GOT3 (cell line): ENCODE measurements at regions not wholly inside any gene's neighbourhood (a gene's known extent, or its start where the extent isn't known, plus 50 kb on each side); places are given as distances from the start of the nearest gene placed in this dataset.
A peak's percentile ranks its signal among the peaks of the same experiment; 100 is the strongest.
"Not testable (repeated sequence)": the region's sequence is repeated elsewhere in the genome, so short reads cannot be mapped to it uniquely, and the experiment has no call there.

Experiments
- DNase-seq: peaks from one replicate; lab custom pipeline; 2025; ENCODE audit warnings: mixed read lengths; lab: John Stamatoyannopoulos, UW

GRCh38 chr5:142221091-142221860, 103.5 kb downstream of the SPRY4 start:
- DNase-seq, result no peak

DNA sequence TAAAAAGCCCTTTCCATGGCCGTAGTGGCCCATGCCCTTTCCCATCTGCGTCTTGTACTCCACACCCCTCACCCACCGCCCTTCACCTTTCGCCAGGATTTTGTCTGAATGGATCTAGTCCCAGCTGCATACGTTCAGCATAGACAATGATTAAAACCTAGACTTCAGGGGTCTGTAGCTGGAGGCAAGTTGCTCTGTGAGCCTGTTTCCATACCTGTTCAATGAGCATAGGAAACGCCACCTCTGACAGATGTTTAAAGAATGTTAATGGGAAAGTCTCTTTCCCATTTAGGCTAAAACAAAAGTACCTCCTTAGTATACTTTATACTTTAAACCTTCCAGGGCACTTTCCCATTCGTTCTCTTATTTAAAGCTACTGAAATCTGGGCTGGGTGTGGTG, 105.7 kb downstream of the SPRY4 start:
- DNase-seq, result no peak

DNA sequence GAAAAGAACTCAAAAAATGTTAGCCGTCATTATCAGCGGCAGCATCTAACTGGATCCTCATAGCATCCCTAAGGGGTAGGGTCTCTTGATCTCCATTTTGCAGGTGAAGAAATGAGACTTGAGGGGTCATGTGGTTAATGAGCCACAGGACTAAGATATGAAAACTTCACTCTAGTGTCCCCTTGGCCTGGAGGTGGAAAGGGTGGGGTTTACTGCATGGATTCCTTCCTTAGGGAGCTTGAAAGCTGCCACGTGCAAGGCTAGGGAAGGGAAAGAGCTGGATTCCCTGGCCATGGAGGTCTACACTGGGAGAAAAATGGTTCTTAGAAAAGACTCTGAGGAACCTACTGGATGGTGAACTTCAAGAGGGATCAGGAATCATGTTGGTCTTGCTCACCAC, 107.9 kb downstream of the SPRY4 start:
- DNase-seq, result no peak

DNA sequence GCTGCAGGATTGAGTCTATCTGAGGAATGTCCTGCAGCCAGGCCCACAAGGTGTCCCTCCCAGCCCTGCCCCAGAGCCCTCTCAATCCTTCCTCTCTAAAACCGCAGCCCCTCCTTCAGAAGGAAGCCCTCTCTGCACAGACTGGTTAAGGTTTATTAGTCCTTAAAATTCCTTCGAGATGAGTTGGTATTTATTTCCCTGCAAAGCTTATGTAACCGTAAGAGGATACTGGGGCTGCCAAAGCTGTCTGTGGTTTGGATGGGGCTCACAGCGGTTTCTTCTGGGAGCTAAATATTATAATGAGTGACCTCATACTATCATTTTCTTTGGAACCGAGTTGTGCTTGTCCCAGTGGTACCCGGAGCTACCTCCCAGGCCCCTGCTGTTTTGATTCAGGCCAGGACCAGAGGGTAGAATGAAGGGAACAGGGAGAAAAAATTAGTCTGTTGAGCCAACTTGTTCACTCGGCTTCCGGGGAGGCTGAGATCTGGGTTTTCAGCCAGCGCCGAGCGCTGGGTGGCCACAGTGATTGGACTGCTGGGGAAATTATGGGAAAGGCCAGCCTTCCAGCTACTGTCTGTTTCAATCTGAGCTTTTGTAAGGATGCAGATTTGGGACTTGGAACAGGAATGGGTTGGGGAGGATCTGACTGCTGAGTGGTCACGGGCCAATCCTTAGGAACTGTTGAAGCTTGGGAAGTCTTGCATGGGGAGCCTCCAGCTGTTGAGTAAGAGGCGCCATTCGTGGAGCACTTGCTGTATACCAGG, 107.5 kb downstream of the NDFIP1 start:
- DNase-seq, result peak; percentile 56

- no peak for DNase-seq
These were observed 104.5 kb downstream of the NDFIP1 start for GRCh38 chr5:142213077-142213476.

GRCh38 chr5:142211918-142212317, 103.3 kb downstream of the NDFIP1 start:
- no peak for DNase-seq

DNA sequence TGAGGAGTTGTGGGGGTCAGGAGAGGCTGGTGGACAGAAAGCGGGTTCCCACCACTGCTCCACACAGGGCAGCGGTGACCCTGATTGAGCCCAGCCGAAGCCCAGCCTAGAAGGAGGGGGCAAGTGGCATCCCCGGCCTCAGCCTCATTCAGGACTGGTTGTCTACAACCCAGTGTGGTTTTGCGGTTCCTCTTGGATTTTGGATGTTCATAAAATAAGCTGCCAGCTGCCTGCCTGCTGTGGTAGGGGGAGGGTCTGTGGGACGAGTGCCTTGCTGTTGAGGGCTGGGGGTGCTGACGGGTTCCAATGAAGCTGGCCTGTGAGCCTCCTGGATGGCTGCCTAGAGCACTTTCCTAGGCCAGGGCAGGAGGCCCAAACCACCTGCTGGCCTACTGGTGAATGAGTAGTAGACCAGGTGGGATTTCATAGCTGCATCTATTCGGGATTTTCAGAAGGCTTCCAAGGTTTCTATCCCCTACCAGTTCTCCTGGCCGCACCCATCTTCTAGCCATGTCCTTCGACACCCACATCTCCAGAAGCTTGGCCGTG, 102.4 kb downstream of the NDFIP1 start:
- DNase-seq, result no peak

DNA sequence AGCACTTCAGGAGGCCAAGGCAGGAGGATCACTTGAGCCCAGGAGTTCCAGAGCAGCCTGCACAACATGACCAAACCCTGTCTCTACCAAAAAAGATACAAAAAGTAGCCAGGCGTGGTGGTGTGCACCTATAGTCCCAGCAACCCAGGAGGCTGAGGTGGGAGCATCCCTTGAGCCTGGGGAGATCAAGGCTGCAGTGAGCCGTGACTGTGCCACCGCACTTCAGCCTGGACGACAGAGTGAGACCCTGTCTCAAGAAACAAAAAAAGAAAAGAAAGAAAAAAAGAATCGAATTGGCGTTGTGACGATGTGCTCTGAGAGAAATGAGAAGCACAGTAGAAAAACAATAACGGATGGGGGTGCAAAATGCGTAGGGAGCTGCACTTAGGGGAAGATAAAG, 101.4 kb downstream of the NDFIP1 start:
- DNase-seq, result no peak

GRCh38 chr5:142208777-142209312, 100.3 kb downstream of the NDFIP1 start:
- DNase-seq, result no peak

GRCh38 chr5:142208244-142208643, 99.7 kb downstream of the NDFIP1 start:
- DNase-seq, result not testable (repeated sequence)

DNA sequence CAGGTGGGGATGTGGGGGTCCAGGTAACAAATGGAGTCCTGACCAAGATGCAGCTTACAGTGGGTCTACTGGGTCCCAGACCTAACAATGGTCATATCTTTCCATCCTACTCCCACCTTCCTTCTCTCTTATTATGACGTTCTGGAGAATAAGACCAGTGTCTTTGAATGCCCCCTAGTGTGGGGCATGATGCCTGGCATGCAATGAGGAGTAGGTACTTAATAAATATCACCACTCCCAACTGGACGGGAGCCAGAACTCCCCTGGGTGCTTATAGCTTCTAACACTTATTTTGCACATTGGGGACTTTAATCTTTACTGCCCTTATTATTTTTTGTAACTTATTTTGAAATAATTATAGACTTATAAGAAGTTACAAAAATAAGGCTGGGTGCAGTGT, 98.2 kb downstream of the NDFIP1 start:
- no peak for DNase-seq

- DNase-seq, result no peak
These were observed 95.6 kb downstream of the NDFIP1 start for GRCh38 chr5:142204219-142204618.
